ENCODE measurements at regions not wholly inside any gene's neighbourhood (a gene's known extent, or its start where the extent isn't known, plus 50 kb on each side); places are given as distances from the start of the nearest gene placed in this dataset.

DNA sequence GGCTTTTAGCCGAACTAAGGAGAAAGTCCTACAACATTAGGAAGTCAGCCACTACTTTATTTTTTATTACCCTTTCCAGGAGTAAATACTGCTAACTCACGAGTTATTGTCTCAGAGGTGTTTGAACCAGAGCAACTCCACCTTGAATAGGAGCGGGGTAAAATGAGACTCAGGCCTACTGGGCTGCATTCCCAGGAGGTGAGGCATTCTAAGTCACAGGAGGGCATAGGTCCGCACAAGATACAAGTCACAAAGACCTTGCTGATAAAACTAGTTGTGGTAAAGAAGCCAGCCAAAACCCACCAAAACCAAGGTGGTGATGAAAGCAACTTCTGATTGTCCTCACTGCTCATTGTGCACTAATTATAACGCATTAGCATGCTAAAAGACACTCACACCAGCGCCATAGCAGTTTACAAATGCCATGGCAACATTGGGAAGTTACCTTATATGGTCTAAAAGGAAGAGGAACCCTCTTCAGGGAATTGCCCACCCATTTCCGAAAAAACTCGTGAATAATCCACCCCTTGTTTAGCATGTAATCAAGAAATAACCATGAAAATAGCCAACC, 555.9 kb downstream of the IGSF11 start:
- H3K4me1 ChIP-seq (ENCODE audit: low read depth) = no peaks in the 10 kb centered on the region
- DNase-seq (ENCODE audit: low read depth in 1 of 2, low spot score in 1 of 2) = no peak
- TF ChIP-seq, protein P1, sequence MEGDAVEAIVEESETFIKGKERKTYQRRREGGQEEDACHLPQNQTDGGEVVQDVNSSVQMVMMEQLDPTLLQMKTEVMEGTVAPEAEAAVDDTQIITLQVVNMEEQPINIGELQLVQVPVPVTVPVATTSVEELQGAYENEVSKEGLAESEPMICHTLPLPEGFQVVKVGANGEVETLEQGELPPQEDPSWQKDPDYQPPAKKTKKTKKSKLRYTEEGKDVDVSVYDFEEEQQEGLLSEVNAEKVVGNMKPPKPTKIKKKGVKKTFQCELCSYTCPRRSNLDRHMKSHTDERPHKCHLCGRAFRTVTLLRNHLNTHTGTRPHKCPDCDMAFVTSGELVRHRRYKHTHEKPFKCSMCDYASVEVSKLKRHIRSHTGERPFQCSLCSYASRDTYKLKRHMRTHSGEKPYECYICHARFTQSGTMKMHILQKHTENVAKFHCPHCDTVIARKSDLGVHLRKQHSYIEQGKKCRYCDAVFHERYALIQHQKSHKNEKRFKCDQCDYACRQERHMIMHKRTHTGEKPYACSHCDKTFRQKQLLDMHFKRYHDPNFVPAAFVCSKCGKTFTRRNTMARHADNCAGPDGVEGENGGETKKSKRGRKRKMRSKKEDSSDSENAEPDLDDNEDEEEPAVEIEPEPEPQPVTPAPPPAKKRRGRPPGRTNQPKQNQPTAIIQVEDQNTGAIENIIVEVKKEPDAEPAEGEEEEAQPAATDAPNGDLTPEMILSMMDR (IDR thresholded peaks at IDR 0.05; ENCODE audit: low read depth, low read length) = no peak
- H3K4me3 ChIP-seq = no peak overlapping the region
- H3K27me3 ChIP-seq = no peaks in the 10 kb centered on the region
- H3K9me3 ChIP-seq (ENCODE audit: low read depth) = no peaks in the 10 kb centered on the region
- no peak overlapping the region for H3K27ac ChIP-seq
- H3K36me3 ChIP-seq = no peaks in the 10 kb centered on the region

- no peaks in the 10 kb centered on the region for H3K36me3 ChIP-seq
- DNase-seq (ENCODE audit: low read depth in 1 of 2, low spot score in 1 of 2) = no peak
- H3K27me3 ChIP-seq = no peaks in the 10 kb centered on the region
- H3K9me3 ChIP-seq (ENCODE audit: low read depth) = no peaks in the 10 kb centered on the region
- no peak overlapping the region for H3K4me3 ChIP-seq
- H3K27ac ChIP-seq = no peak overlapping the region
- H3K4me1 ChIP-seq (ENCODE audit: low read depth) = no peaks in the 10 kb centered on the region
- TF ChIP-seq, protein P1 (IDR thresholded peaks at IDR 0.05; ENCODE audit: low read depth, low read length) = no peak
These were observed 555.3 kb downstream of the IGSF11 start for GRCh38 chr3:118479376-118479775.

- Histone ChIP-seq H3K9me3 (ENCODE audit: low read depth) (no peaks in the 10 kb centered on the region), H3K27me3 (no peaks in the 10 kb centered on the region), H3K4me1 (ENCODE audit: low read depth) (no peaks in the 10 kb centered on the region), H3K27ac (no peak overlapping the region), H3K36me3 (no peaks in the 10 kb centered on the region), H3K4me3 (no peak overlapping the region)
- no peak for DNase-seq (ENCODE audit: low read depth in 1 of 2, low spot score in 1 of 2)
- TF ChIP-seq, protein P1 (IDR thresholded peaks at IDR 0.05; ENCODE audit: low read depth, low read length) = no peak
These were observed 554.4 kb downstream of the IGSF11 start for GRCh38 chr3:118480101-118480860.

- no peaks in the 10 kb centered on the region for H3K9me3 ChIP-seq (ENCODE audit: low read depth)
- no peak overlapping the region for H3K27ac ChIP-seq
- H3K27me3 ChIP-seq = no peaks in the 10 kb centered on the region
- no peak for DNase-seq (ENCODE audit: low read depth in 1 of 2, low spot score in 1 of 2)
- TF ChIP-seq, protein P1 (IDR thresholded peaks at IDR 0.05; ENCODE audit: low read depth, low read length) = no peak
- H3K4me1 ChIP-seq (ENCODE audit: low read depth) = no peaks in the 10 kb centered on the region
- no peak overlapping the region for H3K4me3 ChIP-seq
- no peaks in the 10 kb centered on the region for H3K36me3 ChIP-seq
These were observed 549.0 kb downstream of the IGSF11 start for GRCh38 chr3:118485693-118486092.

GRCh38 chr3:118487734-118488133, 546.9 kb downstream of the IGSF11 start:
- H3K4me3 ChIP-seq = no peak overlapping the region
- no peaks in the 10 kb centered on the region for H3K27me3 ChIP-seq
- H3K4me1 ChIP-seq (ENCODE audit: low read depth) = no peaks in the 10 kb centered on the region
- no peaks in the 10 kb centered on the region for H3K36me3 ChIP-seq
- DNase-seq (ENCODE audit: low read depth in 1 of 2, low spot score in 1 of 2) = no peak
- no peak overlapping the region for H3K27ac ChIP-seq
- TF ChIP-seq, protein P1 (IDR thresholded peaks at IDR 0.05; ENCODE audit: low read depth, low read length) = no peak
- no peaks in the 10 kb centered on the region for H3K9me3 ChIP-seq (ENCODE audit: low read depth)

Data from cardiac muscle cell (in vitro differentiated cells and primary cell).